ENCODE measurements at regions not wholly inside any gene's neighbourhood (a gene's known extent, or its start where the extent isn't known, plus 50 kb on each side); places are given as distances from the start of the nearest gene placed in this dataset.
"Not testable (repeated sequence)": the region's sequence is repeated elsewhere in the genome, so short reads cannot be mapped to it uniquely, and the experiment has no call there.

DNA sequence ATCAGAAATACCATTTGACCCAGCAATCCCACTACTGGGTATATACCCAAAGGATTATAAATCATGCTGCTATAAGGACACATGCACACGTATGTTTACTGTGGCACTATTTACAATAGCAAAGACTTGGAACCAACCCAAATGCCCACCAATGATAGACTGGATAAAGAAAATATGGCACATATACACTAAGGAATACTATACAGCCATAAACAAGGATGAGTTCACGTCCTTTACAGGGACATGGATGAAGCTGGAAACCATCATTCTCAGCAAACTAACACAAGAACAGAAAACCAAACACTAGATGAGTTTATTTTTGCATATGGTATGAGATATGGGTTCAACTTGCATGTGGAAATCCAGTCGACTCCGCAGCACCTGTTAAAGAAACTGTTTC lies 168.8 kb upstream of the FGF13 start:
- H3K27ac Mint-ChIP-seq; H3K9me3 Mint-ChIP-seq; H3K27me3 Mint-ChIP-seq; H3K4me3 Mint-ChIP-seq; CTCF ChIA-PET; H3K36me3 Mint-ChIP-seq (ENCODE audit: low read depth); DNase-seq; H3K4me1 Mint-ChIP-seq; POLR2A ChIA-PET: not testable (repeated sequence)

DNA sequence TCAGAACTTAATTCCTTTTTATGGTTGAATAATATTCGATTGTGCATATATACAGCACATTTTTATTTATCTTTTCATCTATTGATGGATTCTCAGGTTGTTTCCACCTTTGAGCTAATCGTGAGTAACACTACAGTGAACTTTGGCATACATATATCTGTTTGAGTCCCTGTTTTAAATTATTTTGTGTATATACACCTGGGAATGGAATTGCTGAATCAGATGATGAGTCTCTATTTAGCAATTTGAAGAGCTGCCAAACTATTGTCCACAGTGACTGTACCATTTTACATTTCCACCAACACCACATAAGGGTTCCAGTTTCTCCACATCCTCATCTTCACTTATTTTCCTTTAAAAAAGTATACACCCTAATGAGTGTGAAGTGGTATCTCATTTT lies 166.2 kb upstream of the FGF13 start:
- DNase-seq: no peak
- Mint-ChIP-seq H3K4me1 (no peaks in the 10 kb centered on the region), H3K4me3 (no peak overlapping the region), H3K9me3 (no peaks in the 10 kb centered on the region), H3K27me3 (no peaks in the 10 kb centered on the region), H3K27ac (no peak overlapping the region), H3K36me3 (ENCODE audit: low read depth) (no peaks in the 10 kb centered on the region)
- CTCF ChIA-PET: no interaction called here
- POLR2A ChIA-PET: no interaction called here

DNA sequence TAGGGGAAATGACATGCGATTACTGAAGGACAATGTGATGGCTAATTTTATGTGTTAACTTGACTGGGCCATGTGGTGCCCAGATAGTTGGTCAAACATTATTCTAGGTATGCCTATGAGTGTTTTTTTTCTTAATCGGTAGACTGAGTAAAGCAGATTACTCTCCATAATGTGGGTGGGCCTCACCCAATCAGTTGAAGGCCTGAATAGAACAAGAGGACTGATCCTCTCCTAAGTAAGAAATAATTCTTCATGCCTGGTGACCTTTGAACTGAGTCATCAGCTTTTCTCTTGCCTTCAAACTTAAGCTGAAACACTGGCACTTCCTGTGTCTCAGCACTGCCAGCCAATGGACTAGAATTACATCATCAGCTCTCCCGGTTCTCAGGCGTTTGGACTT lies 164.0 kb upstream of the FGF13 start:
- CTCF ChIA-PET: no interaction called here
- H3K27me3 Mint-ChIP-seq: no peaks in the 10 kb centered on the region
- no peaks in the 10 kb centered on the region for H3K4me1 Mint-ChIP-seq
- no peak overlapping the region for H3K27ac Mint-ChIP-seq
- no peak for DNase-seq
- POLR2A ChIA-PET: no interaction called here
- no peaks in the 10 kb centered on the region for H3K36me3 Mint-ChIP-seq (ENCODE audit: low read depth)
- no peaks in the 10 kb centered on the region for H3K9me3 Mint-ChIP-seq
- H3K4me3 Mint-ChIP-seq: no peak overlapping the region

DNA sequence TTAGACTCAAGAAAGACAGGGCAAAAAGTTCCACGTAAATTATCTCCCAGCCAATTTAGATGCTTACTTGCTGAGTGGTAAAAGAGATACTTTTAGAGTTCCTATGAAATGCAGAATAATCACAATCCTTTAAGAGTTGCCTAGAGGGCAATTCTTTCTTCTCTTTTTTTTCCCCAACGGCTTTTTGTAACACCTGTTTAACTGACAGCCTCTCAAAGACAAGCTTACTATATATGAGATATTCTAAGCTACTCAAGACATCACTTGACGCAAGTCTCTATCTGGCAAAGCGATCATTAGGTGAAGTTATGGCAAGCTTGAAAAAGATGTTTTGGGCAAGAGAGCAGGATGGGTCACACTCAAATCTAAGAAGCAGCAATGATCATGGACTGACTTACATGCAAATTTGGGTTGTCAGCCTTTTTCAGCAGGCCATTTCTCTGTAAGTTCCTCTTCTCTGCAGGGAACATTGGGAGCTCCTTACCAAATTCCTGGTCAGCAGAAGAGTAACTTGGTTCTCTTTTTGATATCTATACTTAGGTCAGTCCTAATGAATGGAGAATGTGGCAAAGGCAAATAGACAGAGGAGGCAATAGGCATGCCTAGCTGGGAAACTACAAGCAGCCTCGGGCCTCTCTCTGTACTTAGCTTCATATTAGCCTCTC lies 162.9 kb upstream of the FGF13 start:
- Mint-ChIP-seq H3K9me3 (no peaks in the 10 kb centered on the region), H3K27ac (no peak overlapping the region), H3K4me1 (no peaks in the 10 kb centered on the region), H3K36me3 (ENCODE audit: low read depth) (no peaks in the 10 kb centered on the region), H3K4me3 (no peak overlapping the region), H3K27me3 (no peaks in the 10 kb centered on the region)
- POLR2A ChIA-PET: no interaction called here
- no peak for DNase-seq
- CTCF ChIA-PET: no interaction called here

DNA sequence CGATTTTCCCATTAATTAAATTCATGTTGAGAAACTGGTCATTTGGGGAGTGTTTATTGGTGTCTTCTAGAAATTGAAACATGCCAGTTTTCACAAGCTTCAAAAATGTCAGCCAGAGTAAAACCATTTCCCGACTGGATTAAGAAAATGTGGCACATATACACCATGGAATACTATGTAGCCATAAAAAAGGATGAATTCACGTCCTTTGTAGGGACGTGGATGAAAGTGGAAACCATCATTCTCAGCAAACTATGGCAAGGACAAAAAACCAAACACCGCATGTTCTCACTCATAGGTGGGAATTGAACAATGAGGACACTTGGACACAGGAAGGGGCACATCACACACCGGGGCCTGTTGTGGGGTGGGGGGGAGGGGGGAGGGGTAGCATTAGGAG lies 162.1 kb upstream of the FGF13 start:
- POLR2A ChIA-PET, H3K4me3 Mint-ChIP-seq, H3K9me3 Mint-ChIP-seq: not testable (repeated sequence)

DNA sequence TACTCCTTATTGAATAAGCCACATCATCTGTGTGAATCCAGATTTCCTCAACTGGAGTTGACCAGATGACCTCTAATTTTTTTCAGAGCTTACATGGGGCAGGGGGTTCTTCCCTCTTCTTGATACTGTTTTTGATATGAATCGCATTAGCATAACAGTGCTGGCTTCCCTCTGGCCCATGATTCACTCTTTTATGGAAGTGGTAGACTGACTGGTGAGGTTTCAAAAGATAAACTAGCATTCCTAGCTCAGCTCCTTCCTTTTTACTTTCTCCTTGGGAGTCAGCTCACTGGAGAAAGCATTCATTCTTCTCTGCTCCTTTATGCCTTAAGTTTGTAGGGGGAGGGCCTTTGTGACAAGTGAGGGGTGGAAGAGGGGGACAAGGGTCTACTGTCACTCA lies 161.0 kb upstream of the FGF13 start:
- no peak overlapping the region for H3K27ac Mint-ChIP-seq
- H3K27me3 Mint-ChIP-seq: no peaks in the 10 kb centered on the region
- no peaks in the 10 kb centered on the region for H3K9me3 Mint-ChIP-seq
- CTCF ChIA-PET: no interaction called here
- no peak overlapping the region for H3K4me3 Mint-ChIP-seq
- H3K4me1 Mint-ChIP-seq: no peaks in the 10 kb centered on the region
- no peak for DNase-seq
- POLR2A ChIA-PET: no interaction called here
- no peaks in the 10 kb centered on the region for H3K36me3 Mint-ChIP-seq (ENCODE audit: low read depth)

More for the DNA sequence above, 162.1 kb upstream of the FGF13 start:
- CTCF ChIA-PET; H3K4me1 Mint-ChIP-seq; H3K27ac Mint-ChIP-seq; H3K27me3 Mint-ChIP-seq; DNase-seq; H3K36me3 Mint-ChIP-seq (ENCODE audit: low read depth): not testable (repeated sequence)

DNA sequence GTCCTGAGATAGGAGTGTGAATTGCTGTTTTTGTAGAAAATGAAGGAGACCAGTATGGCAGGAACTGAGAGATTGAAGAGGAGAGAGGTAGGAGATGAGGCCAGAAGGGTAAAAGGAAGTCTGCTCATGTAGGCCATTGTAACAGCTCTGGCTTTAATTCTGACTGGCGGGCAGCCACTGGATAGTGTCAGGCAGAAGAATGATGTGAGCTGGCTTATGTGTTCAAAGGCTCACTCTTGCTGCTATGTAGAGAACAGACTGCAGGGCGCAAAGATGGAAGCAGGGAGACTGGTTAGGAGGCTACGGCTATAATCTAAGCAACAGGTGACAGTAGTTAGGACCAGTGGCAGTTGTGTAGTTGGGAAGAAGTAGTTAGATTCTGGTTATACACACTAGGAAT lies 160.2 kb upstream of the FGF13 start:
- H3K27me3 Mint-ChIP-seq: no peaks in the 10 kb centered on the region
- no peaks in the 10 kb centered on the region for H3K4me1 Mint-ChIP-seq
- H3K9me3 Mint-ChIP-seq: no peaks in the 10 kb centered on the region
- DNase-seq: no peak
- H3K4me3 Mint-ChIP-seq: no peak overlapping the region
- ChIA-PET CTCF (no interaction called here), POLR2A (no interaction called here)
- no peak overlapping the region for H3K27ac Mint-ChIP-seq
- H3K36me3 Mint-ChIP-seq (ENCODE audit: low read depth): no peaks in the 10 kb centered on the region

DNA sequence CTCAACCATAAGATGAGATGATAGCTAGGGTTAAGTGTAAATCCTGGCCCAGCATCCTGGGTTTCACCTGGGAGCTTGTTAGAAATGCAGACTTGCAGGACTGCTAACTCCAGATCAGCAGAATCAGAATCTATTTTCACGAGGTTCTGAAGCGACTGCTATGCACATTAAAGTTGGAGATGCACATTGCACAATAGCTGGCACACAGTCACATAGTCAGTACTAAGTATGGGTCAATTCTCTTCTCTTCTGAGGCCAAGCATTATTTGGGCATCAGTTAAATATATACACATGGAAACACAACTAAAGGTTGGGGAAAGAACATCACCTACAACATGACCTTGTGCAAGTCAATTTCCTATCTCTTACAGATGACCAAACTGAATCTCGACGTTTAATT lies 155.1 kb upstream of the FGF13 start:
- H3K27ac Mint-ChIP-seq: no peak overlapping the region
- ChIA-PET POLR2A (no interaction called here), CTCF (no interaction called here)
- DNase-seq: no peak
- H3K9me3 Mint-ChIP-seq: no peaks in the 10 kb centered on the region
- H3K27me3 Mint-ChIP-seq: no peaks in the 10 kb centered on the region
- no peak overlapping the region for H3K4me3 Mint-ChIP-seq
- H3K36me3 Mint-ChIP-seq (ENCODE audit: low read depth): no peaks in the 10 kb centered on the region
- no peaks in the 10 kb centered on the region for H3K4me1 Mint-ChIP-seq

DNA sequence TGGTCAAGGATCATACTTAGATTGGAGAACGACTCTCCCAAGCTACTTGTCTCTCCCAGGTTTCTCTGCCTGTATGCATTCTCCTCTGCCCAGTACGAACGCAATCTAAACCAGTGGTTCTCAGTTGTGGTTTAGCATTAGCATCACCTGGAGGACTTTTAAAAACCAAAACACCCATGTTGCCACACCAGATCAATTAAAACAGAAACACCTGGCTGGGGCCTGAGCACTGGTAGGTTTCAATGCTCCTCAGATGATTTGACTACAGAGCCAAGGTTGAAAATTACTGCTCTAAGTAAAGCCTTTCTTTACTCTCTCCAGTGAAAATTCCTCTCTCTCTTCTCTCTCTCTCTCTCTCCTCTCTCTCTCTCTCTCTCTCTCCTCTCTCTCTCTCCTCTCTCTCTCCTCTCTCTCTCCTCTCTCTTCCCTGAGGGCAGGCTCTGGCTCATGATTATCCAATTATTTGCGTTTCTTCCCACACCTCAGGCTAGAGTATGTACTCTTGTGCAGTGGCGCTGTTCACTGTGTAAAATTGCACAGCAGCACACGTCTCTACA lies 153.7 kb upstream of the FGF13 start:
- no peak overlapping the region for H3K4me3 Mint-ChIP-seq

DNA sequence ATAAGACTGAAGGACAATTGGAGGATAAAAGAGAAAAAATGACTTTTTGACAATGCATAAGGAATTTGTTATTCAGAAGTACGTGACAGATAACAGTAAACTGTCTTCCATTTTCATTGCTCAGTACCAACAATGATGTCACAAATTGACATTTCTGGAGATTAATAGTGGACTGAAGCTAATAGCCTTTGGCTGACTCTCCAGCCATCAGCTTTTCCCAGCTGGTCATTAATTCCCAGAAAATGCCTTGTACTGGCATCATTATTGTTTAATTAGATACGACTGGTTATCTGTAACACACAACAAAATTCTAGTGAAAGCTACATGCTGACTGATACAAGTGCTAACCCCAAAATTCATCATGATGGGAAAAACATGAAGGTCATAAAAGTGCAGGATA lies 147.9 kb upstream of the FGF13 start:
- H3K27me3 Mint-ChIP-seq: no peaks in the 10 kb centered on the region
- H3K4me1 Mint-ChIP-seq: no peaks in the 10 kb centered on the region
- no peaks in the 10 kb centered on the region for H3K9me3 Mint-ChIP-seq
- DNase-seq: no peak
- CTCF ChIA-PET: no interaction called here
- no peaks in the 10 kb centered on the region for H3K36me3 Mint-ChIP-seq (ENCODE audit: low read depth)
- POLR2A ChIA-PET: no interaction called here
- no peak overlapping the region for H3K4me3 Mint-ChIP-seq
- H3K27ac Mint-ChIP-seq: no peak overlapping the region

More for the DNA sequence above, 153.7 kb upstream of the FGF13 start:
- no peaks in the 10 kb centered on the region for H3K36me3 Mint-ChIP-seq (ENCODE audit: low read depth)
- no peaks in the 10 kb centered on the region for H3K4me1 Mint-ChIP-seq
- CTCF ChIA-PET: no interaction called here
- POLR2A ChIA-PET: no interaction called here
- no peaks in the 10 kb centered on the region for H3K27me3 Mint-ChIP-seq
- H3K27ac Mint-ChIP-seq: no peak overlapping the region
- H3K9me3 Mint-ChIP-seq: no peaks in the 10 kb centered on the region
- DNase-seq: no peak

DNA sequence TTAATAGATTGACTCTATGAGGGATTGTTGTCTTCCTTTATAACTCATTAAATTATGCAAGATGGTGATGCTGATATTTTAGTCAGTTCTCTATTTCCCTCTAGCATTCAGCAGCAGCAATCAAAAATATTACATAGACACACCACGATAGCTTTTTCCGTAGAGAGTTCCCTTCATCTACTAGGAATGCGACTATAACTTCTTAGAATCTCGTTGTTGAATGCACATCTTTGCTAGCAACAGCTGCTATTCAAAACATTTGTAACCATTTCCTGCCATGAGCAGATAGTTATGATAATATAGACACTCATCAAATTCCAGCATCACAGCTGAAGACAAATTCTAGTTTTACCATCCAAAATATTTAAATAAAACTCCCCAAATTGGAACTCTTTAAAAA lies 147.4 kb upstream of the FGF13 start:
- no peaks in the 10 kb centered on the region for H3K4me1 Mint-ChIP-seq
- H3K27ac Mint-ChIP-seq: no peak overlapping the region
- H3K27me3 Mint-ChIP-seq: no peaks in the 10 kb centered on the region
- POLR2A ChIA-PET: no interaction called here
- no peaks in the 10 kb centered on the region for H3K36me3 Mint-ChIP-seq (ENCODE audit: low read depth)
- CTCF ChIA-PET: no interaction called here
- H3K9me3 Mint-ChIP-seq: no peaks in the 10 kb centered on the region
- H3K4me3 Mint-ChIP-seq: no peak overlapping the region
- DNase-seq: no peak

DNA sequence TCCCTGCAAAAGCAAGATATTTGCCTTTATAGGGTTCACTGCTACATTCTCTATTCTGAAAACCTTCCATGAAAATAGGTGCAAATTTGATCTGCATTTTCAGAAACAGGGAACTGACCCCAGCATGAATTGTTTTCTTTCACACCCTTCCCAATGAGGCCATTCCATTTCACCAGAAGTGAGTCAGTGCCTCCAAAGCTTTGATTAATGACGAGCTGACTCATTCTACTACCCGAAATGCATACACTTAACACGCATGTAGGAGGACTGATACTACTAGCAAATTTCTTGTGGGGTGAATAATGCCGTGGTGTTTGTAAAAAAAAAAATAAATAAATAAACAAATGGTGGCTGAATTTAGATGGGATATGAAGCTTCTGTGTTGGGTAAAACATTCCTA lies 146.9 kb upstream of the FGF13 start:
- no peak overlapping the region for H3K27ac Mint-ChIP-seq
- no peaks in the 10 kb centered on the region for H3K4me1 Mint-ChIP-seq
- H3K4me3 Mint-ChIP-seq: no peak overlapping the region
- no peak for DNase-seq
- H3K9me3 Mint-ChIP-seq: no peaks in the 10 kb centered on the region
- CTCF ChIA-PET: no interaction called here
- no peaks in the 10 kb centered on the region for H3K27me3 Mint-ChIP-seq
- H3K36me3 Mint-ChIP-seq (ENCODE audit: low read depth): no peaks in the 10 kb centered on the region
- POLR2A ChIA-PET: no interaction called here

DNA sequence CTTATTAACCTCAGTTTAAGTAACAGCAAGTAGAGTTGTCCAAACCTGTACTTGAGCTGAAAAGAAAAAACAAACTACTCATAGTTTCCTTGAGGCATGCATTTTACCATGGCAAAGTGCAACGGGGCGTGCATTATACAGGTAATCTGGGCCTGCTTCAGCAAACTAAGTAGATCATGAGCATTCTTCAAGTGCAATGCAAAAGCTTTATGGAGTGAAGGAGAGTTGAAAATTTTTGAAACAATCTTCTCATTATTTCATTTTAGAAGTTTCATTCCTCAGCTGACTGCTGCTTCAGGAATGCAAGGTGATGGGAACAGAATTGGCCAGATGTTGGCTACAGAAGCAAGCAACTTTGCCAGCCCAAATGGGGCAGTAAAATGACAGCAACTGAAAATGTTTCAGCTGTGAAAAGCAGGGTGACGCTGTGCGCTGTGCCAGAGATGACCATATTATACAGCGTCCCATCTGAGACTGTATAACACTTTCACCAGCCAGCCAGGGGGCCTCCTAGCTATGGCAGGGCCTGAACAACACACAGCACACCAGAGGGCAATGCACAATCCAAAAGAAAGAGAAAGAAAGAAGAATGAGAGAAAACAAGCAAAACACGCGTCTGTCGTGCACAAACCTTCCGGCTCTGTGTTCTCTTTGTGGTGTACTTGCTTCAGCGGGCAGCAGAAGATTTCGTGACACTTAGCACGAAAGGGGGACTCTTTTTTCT lies 145.5 kb upstream of the FGF13 start:
- H3K4me1 Mint-ChIP-seq: no peaks in the 10 kb centered on the region
- H3K36me3 Mint-ChIP-seq (ENCODE audit: low read depth): no peaks in the 10 kb centered on the region
- H3K4me3 Mint-ChIP-seq: no peak overlapping the region
- no peaks in the 10 kb centered on the region for H3K27me3 Mint-ChIP-seq
- H3K27ac Mint-ChIP-seq: no peak overlapping the region
- no peak for DNase-seq
- ChIA-PET POLR2A (no interaction called here), CTCF (no interaction called here)
- no peaks in the 10 kb centered on the region for H3K9me3 Mint-ChIP-seq

DNA sequence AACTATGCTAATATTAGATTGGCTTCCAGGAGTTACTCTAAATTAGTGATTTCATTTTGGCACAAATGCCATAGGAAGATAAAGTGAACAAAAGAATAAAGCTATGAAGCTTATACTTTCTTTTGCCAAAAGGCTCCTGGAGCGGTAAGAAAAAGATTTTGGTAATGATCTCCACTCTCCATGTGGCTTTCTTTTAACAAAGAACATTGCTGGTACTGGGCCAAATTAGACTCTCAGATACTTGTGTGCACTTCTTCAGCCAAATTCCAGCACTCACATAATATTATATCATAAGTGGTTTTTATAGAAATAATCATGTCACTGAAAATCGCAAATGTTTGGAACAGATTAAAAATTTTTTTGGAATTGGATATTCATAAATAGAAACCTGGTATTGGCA lies 142.4 kb upstream of the FGF13 start:
- Mint-ChIP-seq H3K36me3 (ENCODE audit: low read depth) (no peaks in the 10 kb centered on the region), H3K27me3 (no peaks in the 10 kb centered on the region), H3K4me3 (no peak overlapping the region), H3K4me1 (no peaks in the 10 kb centered on the region), H3K27ac (no peak overlapping the region), H3K9me3 (no peaks in the 10 kb centered on the region)
- ChIA-PET POLR2A (no interaction called here), CTCF (no interaction called here)
- no peak for DNase-seq

All from activated CD4-positive, alpha-beta memory T cell treated with anti-CD3 and anti-CD28 coated beads, Interleukin-2, amount 10 ng/mL, durations not matched to agents 7 days and 5 days (primary cell).